ENCODE measurements at regions not wholly inside any gene's neighbourhood (a gene's known extent, or its start where the extent isn't known, plus 50 kb on each side); places are given as distances from the start of the nearest gene placed in this dataset.

GRCh38 chr1:233543338-233544255, 70.3 kb upstream of the KCNK1 start (continued):
- TF ChIP-seq SMAD4 (CRISPR knock-in tag; conservative IDR thresholded peaks at IDR 0.05) (no peak), RCOR1 (IDR thresholded peaks at IDR 0.05; ENCODE audit: borderline replicate concordance in 1 of 2, low read depth in 2 of 2, low read length in 2 of 2) (peak; percentile 12 to 90; a peak in 3 of 4 replicates), MCM5 (IDR thresholded peaks at IDR 0.05; ENCODE audit: low read depth) (no peak), ZC3H4 (CRISPR knock-in tag; IDR thresholded peaks at IDR 0.05; ENCODE audit: borderline replicate concordance) (no peak), MAFF (IDR thresholded peaks at IDR 0.05; ENCODE audit: low read length) (peak; percentile 23; the same call in 1 of the 2 replicates), SMARCC2 (IDR thresholded peaks at IDR 0.05; ENCODE audit: low read depth) (peak; percentile 87), MEIS2 (IDR thresholded peaks at IDR 0.05; ENCODE audit: partially characterized antibody) (peak; percentile 64), TAF7 (tag; IDR thresholded peaks at IDR 0.05) (no peak), TOE1 (IDR thresholded peaks at IDR 0.05; ENCODE audit: borderline replicate concordance) (0 out of 2 replicates have a peak, but pooled peaks have one; percentile 14), TOE1 (CRISPR knock-in tag; IDR thresholded peaks at IDR 0.05; ENCODE audit: borderline replicate concordance, low read depth) (no peak), EGR1 (conservative IDR thresholded peaks at IDR 0.05) (peak; percentile 89), NFE2 (IDR thresholded peaks at IDR 0.05; ENCODE audit: low read depth) (peak; percentile 64), DPF2 (IDR thresholded peaks at IDR 0.05) (peak; percentile 88), STAT5A (IDR thresholded peaks at IDR 0.05; ENCODE audit: borderline replicate concordance, low read length) (peak; percentile 21; the same call in 1 of the 2 replicates), ETV1 (tag; conservative IDR thresholded peaks at IDR 0.05; ENCODE audit: low read depth) (0 out of 2 replicates have a peak, but pooled peaks have one; percentile 14), TRIM24 (IDR thresholded peaks at IDR 0.05) (peak; percentile 66 to 80; a peak in 3 of 4 replicates), KLF10 (CRISPR knock-in tag; IDR thresholded peaks at IDR 0.05) (no peak), ZFX (CRISPR knock-in tag; IDR thresholded peaks at IDR 0.05) (no peak), NR3C1 (CRISPR knock-in tag; IDR thresholded peaks at IDR 0.05) (no peak), VEZF1 (CRISPR knock-in tag; IDR thresholded peaks at IDR 0.05) (0 out of 2 replicates have a peak, but pooled peaks have one; percentile 28), PHF21A (IDR thresholded peaks at IDR 0.05; ENCODE audit: borderline replicate concordance, low read depth) (peak; percentile 95; the same call in 1 of the 2 replicates), SAFB (IDR thresholded peaks at IDR 0.05; ENCODE audit: borderline replicate concordance, low read depth, low read length) (no peak), TCF7 (IDR thresholded peaks at IDR 0.05; ENCODE audit: borderline replicate concordance) (no peak), EHMT2 (IDR thresholded peaks at IDR 0.05) (peak; percentile 82; the same call in 1 of the 2 replicates), EP300 (IDR thresholded peaks at IDR 0.05; ENCODE audit: low read length) (peak; percentile 52; the same call in 1 of the 2 replicates)
- TF ChIP-seq, protein P1, sequence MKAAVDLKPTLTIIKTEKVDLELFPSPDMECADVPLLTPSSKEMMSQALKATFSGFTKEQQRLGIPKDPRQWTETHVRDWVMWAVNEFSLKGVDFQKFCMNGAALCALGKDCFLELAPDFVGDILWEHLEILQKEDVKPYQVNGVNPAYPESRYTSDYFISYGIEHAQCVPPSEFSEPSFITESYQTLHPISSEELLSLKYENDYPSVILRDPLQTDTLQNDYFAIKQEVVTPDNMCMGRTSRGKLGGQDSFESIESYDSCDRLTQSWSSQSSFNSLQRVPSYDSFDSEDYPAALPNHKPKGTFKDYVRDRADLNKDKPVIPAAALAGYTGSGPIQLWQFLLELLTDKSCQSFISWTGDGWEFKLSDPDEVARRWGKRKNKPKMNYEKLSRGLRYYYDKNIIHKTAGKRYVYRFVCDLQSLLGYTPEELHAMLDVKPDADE (conservative IDR thresholded peaks at IDR 0.05; ENCODE audit: control insufficient read depth, low read depth, low read length), result no peak
- TF ChIP-seq, protein P2, sequence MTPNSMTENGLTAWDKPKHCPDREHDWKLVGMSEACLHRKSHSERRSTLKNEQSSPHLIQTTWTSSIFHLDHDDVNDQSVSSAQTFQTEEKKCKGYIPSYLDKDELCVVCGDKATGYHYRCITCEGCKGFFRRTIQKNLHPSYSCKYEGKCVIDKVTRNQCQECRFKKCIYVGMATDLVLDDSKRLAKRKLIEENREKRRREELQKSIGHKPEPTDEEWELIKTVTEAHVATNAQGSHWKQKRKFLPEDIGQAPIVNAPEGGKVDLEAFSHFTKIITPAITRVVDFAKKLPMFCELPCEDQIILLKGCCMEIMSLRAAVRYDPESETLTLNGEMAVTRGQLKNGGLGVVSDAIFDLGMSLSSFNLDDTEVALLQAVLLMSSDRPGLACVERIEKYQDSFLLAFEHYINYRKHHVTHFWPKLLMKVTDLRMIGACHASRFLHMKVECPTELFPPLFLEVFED (CRISPR knock-in tag; conservative IDR thresholded peaks at IDR 0.05), result 0 out of 2 replicates have a peak, but pooled peaks have one; percentile 27
